A549 (cell line): ENCODE measurements at regions not wholly inside any gene's neighbourhood (a gene's known extent, or its start where the extent isn't known, plus 50 kb on each side); places are given as distances from the start of the nearest gene placed in this dataset.

Source experiments
- MAFK ChIP-seq: fragments of 450-650 bp; IDR thresholded peaks from 2 replicates; pipeline ENCODE4 v1.6.1; 2014; ENCODE audit not compliant: partially characterized antibody
- MAZ ChIP-seq: fragments of 150-350 bp; IDR thresholded peaks from 2 replicates; pipeline ENCODE4 v1.6.1; 2014; ENCODE audit warnings: antibody characterized with exemption, low read depth, low read length, borderline replicate concordance
- MYC ChIP-seq: IDR thresholded peaks from 2 replicates; pipeline ENCODE4 v1.6.1; 2012; ENCODE audit warnings: mild to moderate bottlenecking, inconsistent platforms, low read length, improper control_type of control experiment, borderline replicate concordance
- NR3C1 ChIP-seq: fragments of >200 bp; sonication (Bioruptor Twin); formaldehyde crosslinking; IDR thresholded peaks from 3 replicates; pipeline ENCODE4 v1.6.1; 2017
- POLR2A ChIP-seq: IDR thresholded peaks from 2 replicates; pipeline ENCODE4 v1.6.1; 2012; ENCODE audit warnings: mild to moderate bottlenecking, low read length
- RAD21 ChIP-seq, 2 experiments: fragments of >200 bp in 1 of 2; sonication (Bioruptor Twin) in 1 of 2; formaldehyde crosslinking in 1 of 2; IDR thresholded peaks in 1 of 2; conservative IDR thresholded peaks in 1 of 2; 2 replicates in 1 of 2; 3 replicates in 1 of 2; pipeline ENCODE4 v1.6.1; 2012 to 2018; ENCODE audit warnings: inconsistent platforms in 1 of 2
- ZSCAN20 ChIP-seq: fragments of 250-450 bp; sonication (Bioruptor Pico); IDR thresholded peaks from 2 replicates; pipeline ENCODE4 v1.8.0; 2022; ENCODE audit warnings: mild to moderate bottlenecking, moderate library complexity
- TF ChIP-seq, protein P1 (sequence below): fragments of 200-600 bp; sonication (generic); IDR thresholded peaks from 2 replicates; pipeline ENCODE4 v1.6.1; 2016; ENCODE audit warnings: antibody characterized with exemption, mild to moderate bottlenecking, moderate library complexity
- TF ChIP-seq, protein P2 (sequence below): fragments of >200 bp; sonication (Bioruptor Twin); formaldehyde crosslinking; IDR thresholded peaks from 3 replicates; pipeline ENCODE4 v1.5.1; 2016
- TF ChIP-seq, protein P3 (sequence below): IDR thresholded peaks from 2 replicates; pipeline ENCODE4 v1.6.1; 2012

DNA sequence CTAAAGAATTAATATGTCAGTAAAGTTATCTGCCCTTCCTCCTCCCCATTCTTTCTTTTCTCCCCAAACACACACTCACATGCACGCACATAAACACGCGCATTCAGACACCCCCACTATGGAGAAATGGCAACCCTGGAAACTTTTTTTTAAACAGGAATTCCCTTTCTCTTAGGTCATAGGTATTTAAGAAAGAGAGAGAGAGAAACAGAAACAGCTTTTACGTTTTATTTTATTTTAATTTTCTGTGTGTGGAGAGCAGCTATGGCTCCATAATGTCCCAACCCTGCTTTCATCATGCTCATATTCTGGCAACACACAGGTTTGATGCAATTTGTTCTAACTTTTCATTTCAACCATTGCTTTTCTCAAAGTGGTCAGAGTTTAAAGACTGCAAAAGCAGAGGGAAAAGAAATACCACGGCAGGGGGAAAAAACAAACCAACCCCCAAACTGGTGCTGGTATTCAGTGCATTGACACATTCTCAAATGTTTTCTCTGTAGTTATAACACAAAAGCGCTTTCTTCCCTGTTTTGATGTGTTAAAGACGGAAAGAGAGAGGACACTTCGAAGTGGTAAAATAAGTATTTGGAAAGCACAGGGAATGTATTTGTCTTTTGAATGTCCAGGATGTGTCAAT, 126.0 kb upstream of the TMEM161B start:
- TF ChIP-seq, protein P1, sequence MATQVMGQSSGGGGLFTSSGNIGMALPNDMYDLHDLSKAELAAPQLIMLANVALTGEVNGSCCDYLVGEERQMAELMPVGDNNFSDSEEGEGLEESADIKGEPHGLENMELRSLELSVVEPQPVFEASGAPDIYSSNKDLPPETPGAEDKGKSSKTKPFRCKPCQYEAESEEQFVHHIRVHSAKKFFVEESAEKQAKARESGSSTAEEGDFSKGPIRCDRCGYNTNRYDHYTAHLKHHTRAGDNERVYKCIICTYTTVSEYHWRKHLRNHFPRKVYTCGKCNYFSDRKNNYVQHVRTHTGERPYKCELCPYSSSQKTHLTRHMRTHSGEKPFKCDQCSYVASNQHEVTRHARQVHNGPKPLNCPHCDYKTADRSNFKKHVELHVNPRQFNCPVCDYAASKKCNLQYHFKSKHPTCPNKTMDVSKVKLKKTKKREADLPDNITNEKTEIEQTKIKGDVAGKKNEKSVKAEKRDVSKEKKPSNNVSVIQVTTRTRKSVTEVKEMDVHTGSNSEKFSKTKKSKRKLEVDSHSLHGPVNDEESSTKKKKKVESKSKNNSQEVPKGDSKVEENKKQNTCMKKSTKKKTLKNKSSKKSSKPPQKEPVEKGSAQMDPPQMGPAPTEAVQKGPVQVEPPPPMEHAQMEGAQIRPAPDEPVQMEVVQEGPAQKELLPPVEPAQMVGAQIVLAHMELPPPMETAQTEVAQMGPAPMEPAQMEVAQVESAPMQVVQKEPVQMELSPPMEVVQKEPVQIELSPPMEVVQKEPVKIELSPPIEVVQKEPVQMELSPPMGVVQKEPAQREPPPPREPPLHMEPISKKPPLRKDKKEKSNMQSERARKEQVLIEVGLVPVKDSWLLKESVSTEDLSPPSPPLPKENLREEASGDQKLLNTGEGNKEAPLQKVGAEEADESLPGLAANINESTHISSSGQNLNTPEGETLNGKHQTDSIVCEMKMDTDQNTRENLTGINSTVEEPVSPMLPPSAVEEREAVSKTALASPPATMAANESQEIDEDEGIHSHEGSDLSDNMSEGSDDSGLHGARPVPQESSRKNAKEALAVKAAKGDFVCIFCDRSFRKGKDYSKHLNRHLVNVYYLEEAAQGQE, result no peak
- TF ChIP-seq, protein P2, sequence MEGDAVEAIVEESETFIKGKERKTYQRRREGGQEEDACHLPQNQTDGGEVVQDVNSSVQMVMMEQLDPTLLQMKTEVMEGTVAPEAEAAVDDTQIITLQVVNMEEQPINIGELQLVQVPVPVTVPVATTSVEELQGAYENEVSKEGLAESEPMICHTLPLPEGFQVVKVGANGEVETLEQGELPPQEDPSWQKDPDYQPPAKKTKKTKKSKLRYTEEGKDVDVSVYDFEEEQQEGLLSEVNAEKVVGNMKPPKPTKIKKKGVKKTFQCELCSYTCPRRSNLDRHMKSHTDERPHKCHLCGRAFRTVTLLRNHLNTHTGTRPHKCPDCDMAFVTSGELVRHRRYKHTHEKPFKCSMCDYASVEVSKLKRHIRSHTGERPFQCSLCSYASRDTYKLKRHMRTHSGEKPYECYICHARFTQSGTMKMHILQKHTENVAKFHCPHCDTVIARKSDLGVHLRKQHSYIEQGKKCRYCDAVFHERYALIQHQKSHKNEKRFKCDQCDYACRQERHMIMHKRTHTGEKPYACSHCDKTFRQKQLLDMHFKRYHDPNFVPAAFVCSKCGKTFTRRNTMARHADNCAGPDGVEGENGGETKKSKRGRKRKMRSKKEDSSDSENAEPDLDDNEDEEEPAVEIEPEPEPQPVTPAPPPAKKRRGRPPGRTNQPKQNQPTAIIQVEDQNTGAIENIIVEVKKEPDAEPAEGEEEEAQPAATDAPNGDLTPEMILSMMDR, result no peak
- TF ChIP-seq, protein P3, sequence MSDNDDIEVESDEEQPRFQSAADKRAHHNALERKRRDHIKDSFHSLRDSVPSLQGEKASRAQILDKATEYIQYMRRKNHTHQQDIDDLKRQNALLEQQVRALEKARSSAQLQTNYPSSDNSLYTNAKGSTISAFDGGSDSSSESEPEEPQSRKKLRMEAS, result no peak
- TF ChIP-seq POLR2A (no peak), RAD21 (conservative IDR thresholded peaks at IDR 0.05 in 1 of 2, IDR thresholded peaks at IDR 0.05 in 1 of 2) (no peak), ZSCAN20 (CRISPR knock-in tag) (no peak), MYC (no peak), MAZ (no peak), NR3C1 (no peak), MAFK (no peak)
